DND-41 (cell line): ENCODE measurements at regions not wholly inside any gene's neighbourhood (a gene's known extent, or its start where the extent isn't known, plus 50 kb on each side); places are given as distances from the start of the nearest gene placed in this dataset.

Experiments used
- ATAC-seq: fragments of 200-7000 bp; cut with Tn5 transposase; 3 replicates; pipeline ENCODE4 v1.9.1; 2021; ENCODE audit warnings: low read depth; ENCODE audit not compliant: insufficient read depth
- DNase-seq: peaks from one replicate; pipeline ENCODE4 v3.0.0-alpha.2; 2020
- H2AFZ ChIP-seq: 2 replicates; pipeline ENCODE4 v1.6.0; 2012; ENCODE audit warnings: low read depth, low read length
- H3K27ac ChIP-seq: 2 replicates; pipeline ENCODE4 v1.5.1; 2012; ENCODE audit warnings: low read length, inconsistent platforms
- H3K27me3 ChIP-seq: fragments of 200-600 bp; sonication (generic); 2 replicates; pipeline ENCODE4 v1.6.0; 2012; ENCODE audit warnings: low read length, mild to moderate bottlenecking, inconsistent platforms; ENCODE audit not compliant: insufficient read depth, poor library complexity
- H3K36me3 ChIP-seq: 2 replicates; pipeline ENCODE4 v1.5.1; 2012; ENCODE audit warnings: low read length, inconsistent platforms; ENCODE audit not compliant: insufficient read depth
- H3K4me1 ChIP-seq: 2 replicates; pipeline ENCODE4 v1.5.1; 2012; ENCODE audit warnings: mild to moderate bottlenecking, low read length; ENCODE audit not compliant: insufficient read depth
- H3K4me2 ChIP-seq: 2 replicates; pipeline ENCODE4 v1.6.0; 2012; ENCODE audit warnings: mild to moderate bottlenecking, moderate library complexity, low read length, inconsistent platforms; ENCODE audit not compliant: insufficient read depth
- H3K4me3 ChIP-seq, 2 experiments: fragments of 200-600 bp in 1 of 2; shearing (Covaris generic) in 1 of 2; 2 replicates each; pipeline ENCODE4 v1.5.1; 2012 to 2016; ENCODE audit warnings: inconsistent platforms in 2 of 2, low read length in 2 of 2, mild to moderate bottlenecking in 2 of 2, low read depth in 1 of 2, moderate library complexity in 1 of 2
- H3K79me2 ChIP-seq: 2 replicates; pipeline ENCODE4 v1.6.0; 2012; ENCODE audit warnings: low read length, inconsistent platforms; ENCODE audit not compliant: insufficient read depth
- H3K9ac ChIP-seq: 2 replicates; pipeline ENCODE4 v1.6.0; 2012; ENCODE audit warnings: low read depth, mild to moderate bottlenecking, inconsistent platforms, low read length, moderate library complexity
- H3K9me3 ChIP-seq: 2 replicates; pipeline ENCODE4 v1.5.1; 2012; ENCODE audit warnings: low read length, moderate library complexity, mild to moderate bottlenecking, inconsistent platforms; ENCODE audit not compliant: insufficient read depth, severe bottlenecking
- H4K20me1 ChIP-seq: 2 replicates; pipeline ENCODE4 v1.6.0; 2012; ENCODE audit warnings: low read length; ENCODE audit not compliant: insufficient read depth
- CTCF ChIP-seq: IDR thresholded peaks from 2 replicates; pipeline ENCODE4 v1.5.1; 2012; ENCODE audit warnings: borderline replicate concordance, low read length, moderate library complexity, mild to moderate bottlenecking; ENCODE audit not compliant: poor library complexity, severe bottlenecking; ENCODE audit errors: extremely low read depth
- EZH2 ChIP-seq: IDR thresholded peaks from 3 replicates; pipeline ENCODE4 v1.6.1; 2012; ENCODE audit warnings: borderline replicate concordance, low read depth, mild to moderate bottlenecking, moderate library complexity, low read length, inconsistent platforms; ENCODE audit not compliant: severe bottlenecking

- DNase-seq (no peak), ATAC-seq (no peak)
- H3K4me3 ChIP-seq, result no peak overlapping the region
- no peaks in the 10 kb centered on the region for H3K9me3 ChIP-seq
- no peak overlapping the region for H3K4me2 ChIP-seq
- no peaks in the 10 kb centered on the region for H3K36me3 ChIP-seq
- TF ChIP-seq EZH2, result no peak
- TF ChIP-seq CTCF, result no peak
- no peak overlapping the region for H2AFZ ChIP-seq
- no peaks in the 10 kb centered on the region for H3K79me2 ChIP-seq
- H3K9ac ChIP-seq, result no peak overlapping the region
- no peaks in the 10 kb centered on the region for H3K27me3 ChIP-seq
- peaks cover 5% of the 10 kb centered on the region for H3K4me1 ChIP-seq
- H3K27ac ChIP-seq, result no peak overlapping the region
- no peaks in the 10 kb centered on the region for H4K20me1 ChIP-seq
Observed at GRCh38 chr4:17380347-17380746, 131.5 kb downstream of the QDPR start.

GRCh38 chr4:17376205-17376604 is 135.7 kb downstream of the QDPR start:
- H3K36me3 ChIP-seq, result no peaks in the 10 kb centered on the region
- H3K9me3 ChIP-seq, result no peaks in the 10 kb centered on the region
- ATAC-seq (no peak), DNase-seq (no peak)
- no peak overlapping the region for H3K4me3 ChIP-seq
- H3K27ac ChIP-seq, result no peak overlapping the region
- no peaks in the 10 kb centered on the region for H3K27me3 ChIP-seq
- no peaks in the 10 kb centered on the region for H3K79me2 ChIP-seq
- no peak overlapping the region for H2AFZ ChIP-seq
- no peaks in the 10 kb centered on the region for H3K4me1 ChIP-seq
- H4K20me1 ChIP-seq, result no peaks in the 10 kb centered on the region
- TF ChIP-seq CTCF (no peak), EZH2 (no peak)
- no peak overlapping the region for H3K9ac ChIP-seq
- no peak overlapping the region for H3K4me2 ChIP-seq

- H3K4me3 ChIP-seq, result no peak overlapping the region
- no peaks in the 10 kb centered on the region for H3K27me3 ChIP-seq
- no peaks in the 10 kb centered on the region for H3K36me3 ChIP-seq
- DNase-seq (no peak), ATAC-seq (no peak)
- H3K4me1 ChIP-seq, result no peaks in the 10 kb centered on the region
- H3K27ac ChIP-seq, result no peak overlapping the region
- no peak overlapping the region for H3K9ac ChIP-seq
- TF ChIP-seq CTCF (no peak), EZH2 (no peak)
- no peaks in the 10 kb centered on the region for H3K9me3 ChIP-seq
- no peaks in the 10 kb centered on the region for H4K20me1 ChIP-seq
- no peaks in the 10 kb centered on the region for H3K79me2 ChIP-seq
- no peak overlapping the region for H3K4me2 ChIP-seq
- H2AFZ ChIP-seq, result no peak overlapping the region
Observed at GRCh38 chr4:17373666-17374065, 138.2 kb downstream of the QDPR start.

GRCh38 chr4:17370818-17371217 is 141.1 kb downstream of the QDPR start:
- H3K79me2 ChIP-seq, result no peaks in the 10 kb centered on the region
- no peaks in the 10 kb centered on the region for H3K4me1 ChIP-seq
- H4K20me1 ChIP-seq, result no peaks in the 10 kb centered on the region
- no peak overlapping the region for H3K27ac ChIP-seq
- TF ChIP-seq CTCF, result no peak
- no peak for TF ChIP-seq EZH2
- H3K4me2 ChIP-seq, result no peak overlapping the region
- no peaks in the 10 kb centered on the region for H3K36me3 ChIP-seq
- H3K4me3 ChIP-seq, result no peak overlapping the region
- no peak overlapping the region for H3K9ac ChIP-seq
- H2AFZ ChIP-seq, result no peak overlapping the region
- no peak for ATAC-seq
- no peaks in the 10 kb centered on the region for H3K9me3 ChIP-seq
- no peak for DNase-seq
- no peaks in the 10 kb centered on the region for H3K27me3 ChIP-seq
